Heart left ventricle (tissue), 16 donors: ENCODE measurements at regions not wholly inside any gene's neighbourhood (a gene's known extent, or its start where the extent isn't known, plus 50 kb on each side); places are given as distances from the start of the nearest gene placed in this dataset.

ENCODE experiments used
- ATAC-seq, 4 donors: fragments of 200-7000 bp; cut with Tn5 transposase; one replicate each; pipeline ENCODE4 v1.9.1; 2020 to 2022; ENCODE audit warnings: moderate library complexity in 4 of 4, mild to moderate bottlenecking in 3 of 4, moderate number of reproducible peaks in 1 of 4
- DNase-seq, 5 donors: peaks; one replicate each; pipeline ENCODE4 v3.0.0-alpha.2; 2020
- H3K27ac ChIP-seq, 12 donors: fragments of 200-600 bp; sonication (generic) in 4 of 12; one replicate each; pipeline versions ENCODE4 v1.5.0 to v1.8.0; 2016 to 2022; ENCODE audit warnings: mild to moderate bottlenecking in 2 of 12
- H3K27me3 ChIP-seq, 9 donors: fragments of 200-600 bp; sonication (generic) in 2 of 9; one replicate each; pipeline versions ENCODE4 v1.5.1 to v1.8.0; 2016 to 2022; ENCODE audit warnings: mild to moderate bottlenecking in 3 of 9
- H3K36me3 ChIP-seq, 9 donors: fragments of 200-600 bp; sonication (generic) in 2 of 9; one replicate each; pipeline versions ENCODE4 v1.5.0 to v1.8.0; 2018 to 2022; ENCODE audit warnings: mild to moderate bottlenecking in 2 of 9
- H3K4me1 ChIP-seq, 12 donors: fragments of 200-600 bp; sonication (generic) in 4 of 12; one replicate each; pipeline versions ENCODE4 v1.5.0 to v1.8.0; 2016 to 2022; ENCODE audit warnings: mild to moderate bottlenecking in 3 of 12
- H3K4me3 ChIP-seq, 12 donors: fragments of 200-600 bp; sonication (generic) in 4 of 12; one replicate each; pipeline versions ENCODE4 v1.5.0 to v1.8.0; 2017 to 2022; ENCODE audit warnings: mild to moderate bottlenecking in 9 of 12, moderate library complexity in 4 of 12
- H3K9me3 ChIP-seq, 12 donors: fragments of 200-600 bp; sonication (generic) in 4 of 12; one replicate each; pipeline versions ENCODE4 v1.5.0 to v1.8.0; 2016 to 2022; ENCODE audit warnings: mild to moderate bottlenecking in 1 of 12
- POLR2A ChIP-seq, 2 donors: fragments of 450-650 bp; IDR thresholded peaks; one replicate each; pipeline ENCODE4 v1.6.1; 2017; ENCODE audit warnings: antibody characterized with exemption in 2 of 2, mild to moderate bottlenecking in 2 of 2, moderate library complexity in 2 of 2
- WGBS, 4 donors: extraction: QIAGEN DNeasy Blood & Tissue Kit in 2 of 4; methylation state at CpG; one replicate each; pipeline versions ENCODE4 v1.1.5 to v1.1.7; 2013 to 2018; 5-methylcytosine and 5-hydroxymethylcytosine counted together
- intact Hi-C, 10 donors: fragments of 100-400 bp; cut with DNase I; formaldehyde crosslinking; loops; one replicate each; pipeline versions ENCODE4 v1.11.1 to v1.14.2; 2022
- TF ChIP-seq, protein P1 (sequence below), 12 donors: fragments of 200-600 bp; sonication (generic) in 4 of 12; IDR thresholded peaks; one replicate each; pipeline versions ENCODE4 v1.5.0 to v1.8.0; 2018 to 2022; ENCODE audit warnings: antibody characterized with exemption in 12 of 12, mild to moderate bottlenecking in 5 of 12
- donor health status: ischemic (EF 13 %, LVEDD 7.1; RV severe dilation, severe dysfunction).
- donor health status: healthy with polysubstance abuse.
- donor health status: DM: no; HTN: yes; CAD: no.
- donor health status: DM: no; HTN: no; CAD: no.
- donor health status: ischemic (EF 25% LVEDD 6.9; RV normal size, moderate dysfunction).
- donor health status: ischemic (EF 25% LVEDD 5.7; RV mildly dilated, moderate dysfunction).
- donor health status: healthy.
- donor health status: DM: yes; HTN: yes; CAD: no.
- donor health status: ischemic (EF 35%, LVEDD 5.7; RV mildly dilated, moderate dysfunction).
- donor health status: nonischemic (EF 11% LVEDD 7.7; RV severe dilation, severe dysfunction).
- donor health status: DM: yes; HTN: yes; CAD: no.
- donor health status: PGD.
- donor health status: ischemic (EF 29% LVEDD 5.4; RV normal size, mild dysfunction).
- donor health status: nonischemic (EF 23%, LVEDD 6.1; RV moderate dilation, normal function).

- H3K9me3 ChIP-seq: no peaks in the 10 kb centered on the region
- no peaks in the 10 kb centered on the region for H3K36me3 ChIP-seq
- DNase-seq (no peak), ATAC-seq (no peak)
- WGBS, 4 donors: 45 to 73% (median 51%) methylated on average over 2 of the region's 2 CpGs
- TF ChIP-seq POLR2A (IDR thresholded peaks at IDR 0.05): no peak
- TF ChIP-seq, protein P1, sequence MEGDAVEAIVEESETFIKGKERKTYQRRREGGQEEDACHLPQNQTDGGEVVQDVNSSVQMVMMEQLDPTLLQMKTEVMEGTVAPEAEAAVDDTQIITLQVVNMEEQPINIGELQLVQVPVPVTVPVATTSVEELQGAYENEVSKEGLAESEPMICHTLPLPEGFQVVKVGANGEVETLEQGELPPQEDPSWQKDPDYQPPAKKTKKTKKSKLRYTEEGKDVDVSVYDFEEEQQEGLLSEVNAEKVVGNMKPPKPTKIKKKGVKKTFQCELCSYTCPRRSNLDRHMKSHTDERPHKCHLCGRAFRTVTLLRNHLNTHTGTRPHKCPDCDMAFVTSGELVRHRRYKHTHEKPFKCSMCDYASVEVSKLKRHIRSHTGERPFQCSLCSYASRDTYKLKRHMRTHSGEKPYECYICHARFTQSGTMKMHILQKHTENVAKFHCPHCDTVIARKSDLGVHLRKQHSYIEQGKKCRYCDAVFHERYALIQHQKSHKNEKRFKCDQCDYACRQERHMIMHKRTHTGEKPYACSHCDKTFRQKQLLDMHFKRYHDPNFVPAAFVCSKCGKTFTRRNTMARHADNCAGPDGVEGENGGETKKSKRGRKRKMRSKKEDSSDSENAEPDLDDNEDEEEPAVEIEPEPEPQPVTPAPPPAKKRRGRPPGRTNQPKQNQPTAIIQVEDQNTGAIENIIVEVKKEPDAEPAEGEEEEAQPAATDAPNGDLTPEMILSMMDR (IDR thresholded peaks at IDR 0.05): no peak
- H3K4me3 ChIP-seq: no peak overlapping the region
- intact Hi-C loops: no loop called here
- no peaks in the 10 kb centered on the region for H3K4me1 ChIP-seq
- H3K27me3 ChIP-seq: no peaks in the 10 kb centered on the region
- H3K27ac ChIP-seq: no peak overlapping the region
These were observed 76.4 kb downstream of the CBLL2 start for GRCh38 chrX:22349116-22349515.

- DNase-seq (no peak), ATAC-seq (no peak)
- no peaks in the 10 kb centered on the region for H3K36me3 ChIP-seq
- H3K27ac ChIP-seq: no peak overlapping the region
- H3K27me3 ChIP-seq: no peaks in the 10 kb centered on the region
- TF ChIP-seq, protein P1 (IDR thresholded peaks at IDR 0.05): no peak
- TF ChIP-seq POLR2A (IDR thresholded peaks at IDR 0.05): no peak
- no peaks in the 10 kb centered on the region for H3K9me3 ChIP-seq
- H3K4me3 ChIP-seq: no peak overlapping the region
- WGBS, 4 donors: 54 to 76% (median 69%) methylated on average over 3 of the region's 3 CpGs
- intact Hi-C loops: no loop called here
- H3K4me1 ChIP-seq: no peaks in the 10 kb centered on the region
These were observed 78.4 kb downstream of the CBLL2 start for GRCh38 chrX:22351076-22351475.

- intact Hi-C loops: no loop called here
- H3K9me3 ChIP-seq: no peaks in the 10 kb centered on the region
- H3K4me3 ChIP-seq: no peak overlapping the region
- WGBS, 4 donors: 68 to 87% (median 78%) methylated on average over 4 of the region's 4 CpGs
- TF ChIP-seq, protein P1 (IDR thresholded peaks at IDR 0.05): no peak
- TF ChIP-seq POLR2A (IDR thresholded peaks at IDR 0.05): no peak
- no peaks in the 10 kb centered on the region for H3K27me3 ChIP-seq
- no peaks in the 10 kb centered on the region for H3K4me1 ChIP-seq
- H3K36me3 ChIP-seq: no peaks in the 10 kb centered on the region
- no peak for DNase-seq
- H3K27ac ChIP-seq: no peak overlapping the region
- ATAC-seq: no peak
These were observed 79.3 kb downstream of the CBLL2 start for GRCh38 chrX:22351966-22352365.

DNA sequence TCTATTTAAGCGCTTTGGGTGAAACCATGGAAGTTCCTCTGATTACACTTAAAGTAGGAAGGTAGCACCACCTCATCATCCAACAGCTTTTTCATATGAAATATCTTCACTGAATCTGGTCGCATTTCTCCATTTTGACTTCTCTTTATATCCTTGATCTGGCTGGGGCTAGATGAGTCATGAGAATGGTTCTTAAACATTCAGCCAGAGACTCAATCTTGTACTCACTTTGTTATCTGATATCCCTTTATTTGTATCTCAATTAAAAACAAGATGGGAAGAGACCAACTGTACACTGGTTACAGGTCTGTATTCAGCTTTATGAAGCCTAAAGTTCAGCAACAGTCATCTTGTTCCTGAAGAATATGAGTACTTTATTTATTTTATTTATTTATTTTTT lies 84.9 kb downstream of the CBLL2 start:
- DNase-seq: no peak
- Histone ChIP-seq H3K27me3 (no peaks in the 10 kb centered on the region), H3K36me3 (no peaks in the 10 kb centered on the region), H3K4me3 (no peak overlapping the region), H3K27ac (no peak overlapping the region), H3K9me3 (no peaks in the 10 kb centered on the region), H3K4me1 (no peaks in the 10 kb centered on the region)
- ATAC-seq: no peak
- 91 to 98% (median 95%) methylated on average over 2 of the region's 2 CpGs for WGBS, 4 donors
- no peak for TF ChIP-seq POLR2A (IDR thresholded peaks at IDR 0.05)
- TF ChIP-seq, protein P1 (IDR thresholded peaks at IDR 0.05): no peak
- intact Hi-C loops: no loop called here
